ENCODE measurements at regions not wholly inside any gene's neighbourhood (a gene's known extent, or its start where the extent isn't known, plus 50 kb on each side); places are given as distances from the start of the nearest gene placed in this dataset.

GRCh38 chr13:107806726-107807125 lies 408.6 kb downstream of the LIG4 start:
- Histone ChIP-seq H3K9me2 (replicated peaks; ENCODE audit: low read length) (no peaks in the 10 kb centered on the region), H3K9ac (ENCODE audit: low read length) (no peak overlapping the region), H3K9me3 (ENCODE audit: low read length) (no peaks in the 10 kb centered on the region), H3K27me3 (ENCODE audit: low read length) (no peaks in the 10 kb centered on the region), H3K27ac (ENCODE audit: low read length) (no peak overlapping the region), H2AFZ (ENCODE audit: low read length) (no peak overlapping the region), H3F3A (ENCODE audit: low read length, unreplicated experiment) (no peaks in the 10 kb centered on the region), H3K4me1 (ENCODE audit: insufficient read depth, low read length) (peaks cover 22% of the 10 kb centered on the region), H4K20me1 (ENCODE audit: low read length) (no peaks in the 10 kb centered on the region), H3K4me2 (ENCODE audit: low read length) (no peak overlapping the region), H3K4me3 (ENCODE audit: low read length) (no peak overlapping the region), H3K79me2 (ENCODE audit: low read length) (no peaks in the 10 kb centered on the region), H3K36me3 (ENCODE audit: low read depth, low read length) (no peaks in the 10 kb centered on the region)
- no TSS peak for BruUV-seq (replicated peaks)
- intact Hi-C loops (cut with micrococcal nuclease) = loop anchor here (1.0 kb wide), 1 partner anchor 7 kb away; no protein-coding TSS in a partner anchor
- no peak for ATAC-seq
- TF ChIP-seq, protein P1, sequence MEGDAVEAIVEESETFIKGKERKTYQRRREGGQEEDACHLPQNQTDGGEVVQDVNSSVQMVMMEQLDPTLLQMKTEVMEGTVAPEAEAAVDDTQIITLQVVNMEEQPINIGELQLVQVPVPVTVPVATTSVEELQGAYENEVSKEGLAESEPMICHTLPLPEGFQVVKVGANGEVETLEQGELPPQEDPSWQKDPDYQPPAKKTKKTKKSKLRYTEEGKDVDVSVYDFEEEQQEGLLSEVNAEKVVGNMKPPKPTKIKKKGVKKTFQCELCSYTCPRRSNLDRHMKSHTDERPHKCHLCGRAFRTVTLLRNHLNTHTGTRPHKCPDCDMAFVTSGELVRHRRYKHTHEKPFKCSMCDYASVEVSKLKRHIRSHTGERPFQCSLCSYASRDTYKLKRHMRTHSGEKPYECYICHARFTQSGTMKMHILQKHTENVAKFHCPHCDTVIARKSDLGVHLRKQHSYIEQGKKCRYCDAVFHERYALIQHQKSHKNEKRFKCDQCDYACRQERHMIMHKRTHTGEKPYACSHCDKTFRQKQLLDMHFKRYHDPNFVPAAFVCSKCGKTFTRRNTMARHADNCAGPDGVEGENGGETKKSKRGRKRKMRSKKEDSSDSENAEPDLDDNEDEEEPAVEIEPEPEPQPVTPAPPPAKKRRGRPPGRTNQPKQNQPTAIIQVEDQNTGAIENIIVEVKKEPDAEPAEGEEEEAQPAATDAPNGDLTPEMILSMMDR (conservative IDR thresholded peaks at IDR 0.05; ENCODE audit: low read depth, low read length) = no peak
- TF ChIP-seq EZH2phosphoT487 (IDR thresholded peaks at IDR 0.05; ENCODE audit: borderline replicate concordance, low read length) (no peak), EZH2 (IDR thresholded peaks at IDR 0.05; ENCODE audit: low read length, unreplicated experiment) (no peak)
- no peak for DNase-seq
- ChIA-PET POLR2A (ENCODE audit: unreplicated experiment) (no interaction called here), CTCF (no interaction called here)

DNA sequence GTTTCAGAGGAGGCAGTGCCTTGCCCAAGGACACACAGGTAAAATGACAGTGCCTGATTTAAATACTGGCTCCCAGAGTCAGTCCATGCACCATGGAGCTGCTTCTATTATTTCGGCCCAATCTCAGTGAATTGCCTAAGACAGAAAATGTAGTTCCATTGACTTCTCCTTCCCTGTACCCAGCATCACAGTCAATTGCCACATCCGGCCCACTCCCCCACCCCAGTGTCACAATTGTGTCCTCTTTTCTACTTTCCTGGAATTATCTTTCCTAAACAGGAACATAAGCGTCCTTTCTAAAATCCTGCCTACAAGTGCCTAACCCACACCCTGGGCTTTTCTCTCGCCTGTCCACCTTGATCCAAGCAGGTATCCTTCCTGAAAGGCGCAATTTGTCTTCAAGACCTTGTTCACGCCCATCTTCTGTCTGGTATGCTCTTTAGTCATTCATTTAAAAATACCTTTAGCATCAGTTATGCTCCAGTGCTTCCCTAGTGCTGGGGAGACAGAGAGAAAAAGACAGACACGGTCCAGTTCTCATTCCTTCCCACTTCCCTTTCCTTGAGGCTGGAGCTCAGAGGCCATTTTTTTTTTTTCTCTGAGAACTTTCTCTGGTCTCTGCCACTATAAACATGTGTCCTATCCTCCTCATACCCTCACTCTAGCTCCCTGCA lies 411.4 kb downstream of the LIG4 start:
- no peak overlapping the region for H3K4me2 ChIP-seq (ENCODE audit: low read length)
- BruUV-seq (replicated peaks) = no TSS peak
- TF ChIP-seq, protein P1 (conservative IDR thresholded peaks at IDR 0.05; ENCODE audit: low read depth, low read length) = no peak
- no peak for TF ChIP-seq EZH2phosphoT487 (IDR thresholded peaks at IDR 0.05; ENCODE audit: borderline replicate concordance, low read length)
- TF ChIP-seq EZH2 (IDR thresholded peaks at IDR 0.05; ENCODE audit: low read length, unreplicated experiment) = no peak
- no peaks in the 10 kb centered on the region for H3K36me3 ChIP-seq (ENCODE audit: low read depth, low read length)
- ATAC-seq (no peak), DNase-seq (no peak)
- H3K9ac ChIP-seq (ENCODE audit: low read length) = no peak overlapping the region
- no peaks in the 10 kb centered on the region for H4K20me1 ChIP-seq (ENCODE audit: low read length)
- H3K9me2 ChIP-seq (replicated peaks; ENCODE audit: low read length) = no peaks in the 10 kb centered on the region
- peaks cover 31% of the 10 kb centered on the region for H3K4me1 ChIP-seq (ENCODE audit: insufficient read depth, low read length)
- H3K27me3 ChIP-seq (ENCODE audit: low read length) = no peaks in the 10 kb centered on the region
- intact Hi-C loops (cut with micrococcal nuclease) = no loop called here
- ChIA-PET CTCF (no interaction called here), POLR2A (ENCODE audit: unreplicated experiment) (no interaction called here)
- H2AFZ ChIP-seq (ENCODE audit: low read length) = no peak overlapping the region
- no peak overlapping the region for H3K27ac ChIP-seq (ENCODE audit: low read length)
- no peaks in the 10 kb centered on the region for H3K79me2 ChIP-seq (ENCODE audit: low read length)
- no peak overlapping the region for H3K4me3 ChIP-seq (ENCODE audit: low read length)
- no peaks in the 10 kb centered on the region for H3K9me3 ChIP-seq (ENCODE audit: low read length)
- H3F3A ChIP-seq (ENCODE audit: low read length, unreplicated experiment) = no peaks in the 10 kb centered on the region

DNA sequence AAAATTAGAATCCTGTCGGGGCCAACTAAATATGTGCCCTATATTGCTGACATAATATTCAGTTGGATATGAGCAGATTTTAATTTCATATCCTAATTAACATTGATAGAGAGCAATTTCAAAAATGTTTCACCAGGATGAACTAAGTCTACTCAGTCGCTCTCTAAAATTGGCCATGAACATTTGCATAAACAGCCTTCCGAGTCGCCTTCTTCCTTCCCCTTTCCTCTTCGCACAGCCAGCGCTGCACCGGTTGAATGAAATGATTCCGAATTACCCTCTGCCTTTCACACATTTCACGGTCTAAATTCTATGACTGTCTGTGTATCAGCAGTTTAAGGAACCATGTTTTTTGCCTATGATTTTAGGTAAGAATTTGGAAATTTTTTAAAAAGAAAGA lies 413.7 kb downstream of the LIG4 start:
- Histone ChIP-seq H3K9me2 (replicated peaks; ENCODE audit: low read length) (no peaks in the 10 kb centered on the region), H3K4me1 (ENCODE audit: insufficient read depth, low read length) (peaks cover 23% of the 10 kb centered on the region), H3F3A (ENCODE audit: low read length, unreplicated experiment) (no peaks in the 10 kb centered on the region), H3K27ac (ENCODE audit: low read length) (no peak overlapping the region), H3K4me2 (ENCODE audit: low read length) (no peak overlapping the region), H4K20me1 (ENCODE audit: low read length) (no peaks in the 10 kb centered on the region), H3K4me3 (ENCODE audit: low read length) (no peak overlapping the region), H3K9me3 (ENCODE audit: low read length) (no peaks in the 10 kb centered on the region), H3K9ac (ENCODE audit: low read length) (no peak overlapping the region), H3K36me3 (ENCODE audit: low read depth, low read length) (no peaks in the 10 kb centered on the region), H3K27me3 (ENCODE audit: low read length) (no peaks in the 10 kb centered on the region), H3K79me2 (ENCODE audit: low read length) (no peaks in the 10 kb centered on the region), H2AFZ (ENCODE audit: low read length) (no peak overlapping the region)
- ChIA-PET CTCF (no interaction called here), POLR2A (ENCODE audit: unreplicated experiment) (no interaction called here)
- intact Hi-C loops (cut with micrococcal nuclease) = no loop called here
- ATAC-seq = no peak
- no peak for DNase-seq
- no TSS peak for BruUV-seq (replicated peaks)
- TF ChIP-seq EZH2 (IDR thresholded peaks at IDR 0.05; ENCODE audit: low read length, unreplicated experiment) (no peak), EZH2phosphoT487 (IDR thresholded peaks at IDR 0.05; ENCODE audit: borderline replicate concordance, low read length) (no peak)
- TF ChIP-seq, protein P1 (conservative IDR thresholded peaks at IDR 0.05; ENCODE audit: low read depth, low read length) = no peak

All from PC-3 (cell line).